MM.1S (cell line): ENCODE measurements at regions not wholly inside any gene's neighbourhood (a gene's known extent, or its start where the extent isn't known, plus 50 kb on each side); places are given as distances from the start of the nearest gene placed in this dataset.

Experiments used
- CTCF ChIP-seq: fragments of 300-600 bp; sonication (generic); IDR thresholded peaks from 2 replicates; pipeline ENCODE4 v1.5.1; 2016; ENCODE audit warnings: antibody characterized with exemption, low read length, mixed read lengths
- EZH2 ChIP-seq: fragments of 300-600 bp; sonication (generic); optimal IDR thresholded peaks from 2 replicates; pipeline ENCODE3; 2017; ENCODE audit warnings: low read depth, mild to moderate bottlenecking, antibody characterized with exemption, low read length, mixed read lengths
- EZH2phosphoT487 ChIP-seq: fragments of 300-600 bp; sonication (generic); IDR thresholded peaks from 2 replicates; pipeline ENCODE4 v1.6.1; 2018; ENCODE audit warnings: antibody characterized with exemption, low read length

- TF ChIP-seq CTCF: no peak
- TF ChIP-seq EZH2: no peak
- no peak for TF ChIP-seq EZH2phosphoT487
These were observed 71.5 kb upstream of the LMO1 start for GRCh38 chr11:8335186-8335585.
